H1 (cell line): ENCODE measurements at regions not wholly inside any gene's neighbourhood (a gene's known extent, or its start where the extent isn't known, plus 50 kb on each side); places are given as distances from the start of the nearest gene placed in this dataset.

Experiments
- CTCF ChIA-PET: fragments of 300-600 bp; sonication (Branson Sonifier 250); formaldehyde crosslinking; loops from one replicate; lab custom pipeline; 2021; ENCODE audit not compliant: partially characterized antibody; lab: Charles Lee
- POLR2A ChIA-PET: fragments of 300-600 bp; sonication (Branson Sonifier 250); formaldehyde crosslinking; loops from one replicate; lab custom pipeline; 2021; ENCODE audit warnings: inconsistent platforms; ENCODE audit not compliant: partially characterized antibody; lab: Charles Lee
- DNase-seq, 2 experiments: peaks; one replicate each; pipeline versions ENCODE4 v3.0.0 to v3.0.0-alpha.2; 2010 to 2022; ENCODE audit warnings: low spot score in 2 of 2, low read depth in 1 of 2, mixed read lengths in 1 of 2
- FAIRE-seq: peaks from 2 replicates; lab custom pipeline; 2011; peaks lifted over from hg19 to GRCh38; lab: Jason Lieb, UNC
- H2AFZ ChIP-seq: 2 replicates; pipeline ENCODE4 v1.8.1; 2012; ENCODE audit warnings: low read length, inconsistent platforms
- H2AK5ac ChIP-seq: 2 replicates; pipeline ENCODE4 v1.6.1; 2013; ENCODE audit warnings: low read depth, low read length
- H2BK120ac ChIP-seq: replicated peaks from 2 replicates; pipeline ENCODE3; 2013; ENCODE audit warnings: low read depth, low read length, inconsistent platforms
- H2BK12ac ChIP-seq: 2 replicates; pipeline ENCODE4 v1.6.1; 2013; ENCODE audit warnings: low read depth, low read length
- H2BK15ac ChIP-seq: 2 replicates; pipeline ENCODE4 v1.6.1; 2013; ENCODE audit warnings: low read length
- H2BK20ac ChIP-seq: 2 replicates; pipeline ENCODE4 v1.6.1; 2013; ENCODE audit warnings: low read length
- H2BK5ac ChIP-seq: 2 replicates; pipeline ENCODE4 v1.6.1; 2013; ENCODE audit warnings: low read depth, low read length
- H3K14ac ChIP-seq: 2 replicates; pipeline ENCODE4 v1.6.1; 2013; ENCODE audit warnings: inconsistent platforms; ENCODE audit not compliant: insufficient read length
- H3K18ac ChIP-seq: 2 replicates; pipeline ENCODE4 v1.6.1; 2013; ENCODE audit warnings: low read length; ENCODE audit errors: extremely low read depth
- H3K23ac ChIP-seq: 2 replicates; pipeline ENCODE4 v1.6.1; 2013; ENCODE audit warnings: inconsistent platforms; ENCODE audit not compliant: insufficient read length
- H3K23me2 ChIP-seq: 2 replicates; pipeline ENCODE4 v1.6.1; 2013; ENCODE audit warnings: low read depth, low read length
- H3K27ac ChIP-seq: 2 replicates; pipeline ENCODE4 v1.6.1; 2011; ENCODE audit warnings: low read depth, low read length, inconsistent platforms
- H3K27me3 ChIP-seq, 4 experiments: replicated peaks in 1 of 4; 1 replicate in 1 of 4; 2 replicates in 3 of 4; pipeline versions ENCODE4 v1.6.1 to v1.8.1; 2011 to 2013; ENCODE audit warnings: low read length in 3 of 4, mild to moderate bottlenecking in 3 of 4, inconsistent platforms in 2 of 4, mixed read lengths in 2 of 4, moderate library complexity in 1 of 4; ENCODE audit not compliant: control insufficient read depth in 3 of 4, insufficient read depth in 3 of 4; ENCODE audit errors: extremely low read depth in 1 of 4
- H3K36me3 ChIP-seq, 4 experiments: 2 replicates each; pipeline versions ENCODE4 v1.6.1 to v1.8.1; 2011 to 2013; ENCODE audit warnings: mild to moderate bottlenecking in 4 of 4, low read length in 3 of 4, moderate library complexity in 2 of 4, control low read depth in 1 of 4, inconsistent platforms in 1 of 4; ENCODE audit not compliant: insufficient read depth in 4 of 4, control insufficient read depth in 2 of 4
- H3K4ac ChIP-seq: replicated peaks from 2 replicates; pipeline ENCODE3; 2013; ENCODE audit warnings: low read length, low read depth, mixed read lengths, inconsistent platforms; ENCODE audit not compliant: insufficient read length
- H3K4me1 ChIP-seq, 4 experiments: replicated peaks in 1 of 4; 1 replicate in 1 of 4; 2 replicates in 3 of 4; pipeline versions ENCODE4 v1.6.1 to v1.8.1; 2011 to 2013; ENCODE audit warnings: low read length in 3 of 4, inconsistent platforms in 2 of 4, mixed read lengths in 1 of 4; ENCODE audit not compliant: insufficient read depth in 4 of 4, control insufficient read depth in 3 of 4
- H3K4me2 ChIP-seq, 2 experiments: 2 replicates each; pipeline versions ENCODE4 v1.6.1 to v1.8.1; 2011 to 2013; ENCODE audit warnings: low read depth in 2 of 2, low read length in 2 of 2, control low read depth in 1 of 2, inconsistent platforms in 1 of 2, mild to moderate bottlenecking in 1 of 2; ENCODE audit not compliant: insufficient read depth in 1 of 2
- H3K4me3 ChIP-seq, 4 experiments: fragments of 200-600, 300-600 bp in 1 of 4; sonication (generic), shearing (Covaris generic), sonication (Bioruptor Twin) in 1 of 4; 2 replicates each; pipeline versions ENCODE4 v1.5.1 to v1.8.1; 2011 to 2016; ENCODE audit warnings: low read length in 4 of 4, low read depth in 3 of 4, control low read depth in 2 of 4, inconsistent platforms in 2 of 4, mild to moderate bottlenecking in 2 of 4, mixed read lengths in 1 of 4, moderate library complexity in 1 of 4; ENCODE audit not compliant: insufficient read depth in 2 of 4; ENCODE audit errors: extremely low read depth in 1 of 4
- H3K56ac ChIP-seq: replicated peaks from 2 replicates; pipeline ENCODE3; 2013; ENCODE audit warnings: low read depth, mild to moderate bottlenecking, mixed read lengths, low read length, inconsistent platforms; ENCODE audit not compliant: insufficient read length
- H3K79me1 ChIP-seq: 2 replicates; pipeline ENCODE4 v1.6.1; 2013; ENCODE audit warnings: low read depth, low read length, control low read depth
- H3K79me2 ChIP-seq, 2 experiments: 2 replicates each; pipeline versions ENCODE4 v1.6.1 to v1.8.1; 2012 to 2013; ENCODE audit warnings: low read length in 2 of 2, mild to moderate bottlenecking in 2 of 2, inconsistent platforms in 1 of 2; ENCODE audit not compliant: insufficient read depth in 2 of 2, control insufficient read depth in 1 of 2
- H3K9ac ChIP-seq, 4 experiments: replicated peaks in 1 of 4; 1 replicate in 1 of 4; 2 replicates in 3 of 4; pipeline versions ENCODE4 v1.6.1 to v1.8.1; 2011 to 2013; ENCODE audit warnings: low read depth in 3 of 4, low read length in 3 of 4, control low read depth in 2 of 4, mild to moderate bottlenecking in 2 of 4, moderate library complexity in 2 of 4, inconsistent platforms in 1 of 4; ENCODE audit errors: extremely low read depth in 1 of 4
- H3K9me3 ChIP-seq, 2 experiments: 2 replicates each; pipeline versions ENCODE4 v1.6.1 to v1.8.1; 2012 to 2013; ENCODE audit warnings: mild to moderate bottlenecking in 2 of 2, moderate library complexity in 2 of 2, control low read depth in 1 of 2, inconsistent platforms in 1 of 2, low read depth in 1 of 2, low read length in 1 of 2, mixed read lengths in 1 of 2; ENCODE audit not compliant: insufficient read depth in 2 of 2
- H4K20me1 ChIP-seq, 2 experiments: replicated peaks in 1 of 2; 2 replicates each; pipeline versions ENCODE3 to v1.8.1; 2011 to 2013; ENCODE audit warnings: inconsistent platforms in 2 of 2, low read length in 2 of 2, mild to moderate bottlenecking in 1 of 2; ENCODE audit not compliant: insufficient read depth in 2 of 2, control insufficient read depth in 1 of 2
- H4K5ac ChIP-seq: 2 replicates; pipeline ENCODE4 v1.6.1; 2013; ENCODE audit warnings: low read length, low read depth, mixed read lengths, inconsistent platforms; ENCODE audit not compliant: insufficient read length
- H4K8ac ChIP-seq: 2 replicates; pipeline ENCODE4 v1.8.0; 2013; ENCODE audit warnings: mild to moderate bottlenecking, moderate library complexity, low read length, inconsistent platforms; ENCODE audit not compliant: insufficient read depth; ENCODE audit errors: extremely low read depth
- H4K91ac ChIP-seq: replicated peaks from 2 replicates; pipeline ENCODE3; 2013; ENCODE audit warnings: low read length, mixed read lengths, inconsistent platforms; ENCODE audit not compliant: insufficient read length
- CBX8 ChIP-seq: fragments of 300-800, 300-1000 bp; sonication (generic); IDR thresholded peaks from 2 replicates; pipeline ENCODE4 v1.7.1; 2016; ENCODE audit warnings: low read depth, low read length, borderline replicate concordance
- CHD1 ChIP-seq: IDR thresholded peaks from 2 replicates; pipeline ENCODE4 v1.6.1; 2012; ENCODE audit warnings: low read depth, low read length, improper control_type of control experiment
- KDM4A ChIP-seq: IDR thresholded peaks from one replicate; pipeline ENCODE4 v1.7.1; 2012; ENCODE audit warnings: low read depth, mild to moderate bottlenecking, moderate library complexity, low read length, inconsistent platforms; ENCODE audit not compliant: severe bottlenecking
- MAFK ChIP-seq: IDR thresholded peaks from 2 replicates; pipeline ENCODE4 v1.6.1; 2012; ENCODE audit warnings: low read depth, mild to moderate bottlenecking, improper control_type of control experiment, low read length
- SAP30 ChIP-seq: fragments of 300-600 bp; sonication (generic); IDR thresholded peaks from 2 replicates; pipeline ENCODE4 v1.7.1; 2012; ENCODE audit warnings: low read length, moderate library complexity, mild to moderate bottlenecking, inconsistent platforms; ENCODE audit not compliant: insufficient read depth, insufficient replicate concordance
- SIN3A ChIP-seq, 2 experiments: IDR thresholded peaks in 1 of 2; conservative IDR thresholded peaks in 1 of 2; 2 replicates each; pipeline ENCODE4 v1.6.1; 2011 to 2012; ENCODE audit warnings: low read length in 2 of 2, improper control_type of control experiment in 1 of 2, low read depth in 1 of 2, mild to moderate bottlenecking in 1 of 2
- TBP ChIP-seq: IDR thresholded peaks from 2 replicates; pipeline ENCODE4 v1.6.1; 2011; ENCODE audit warnings: low read depth, low read length, improper control_type of control experiment
- TCF12 ChIP-seq: IDR thresholded peaks from 2 replicates; pipeline ENCODE4 v1.6.1; 2011; ENCODE audit warnings: low read depth, mild to moderate bottlenecking, low read length
- WGBS, 2 experiments: shearing (Covaris generic) in 1 of 2; methylation state at CpG; one replicate each; pipeline versions ENCODE4 v1.1.6 to v1.1.7; 2013 to 2015; ENCODE audit warnings: low lambda C conversion rate in 2 of 2, mixed read lengths in 2 of 2, inconsistent platforms in 1 of 2, low coverage in 1 of 2, missing lambda C conversion rate in 1 of 2; ENCODE audit not compliant: insufficient replicate concordance in 2 of 2, insufficient coverage in 1 of 2, insufficient read length in 1 of 2; ENCODE audit errors: extremely low coverage in 1 of 2, missing lambda C conversion rate in 1 of 2; 5-methylcytosine and 5-hydroxymethylcytosine counted together
- TF ChIP-seq, protein P1 (sequence below): IDR thresholded peaks from 2 replicates; pipeline ENCODE4 v1.6.1; 2011; ENCODE audit warnings: low read length, improper control_type of control experiment

DNA sequence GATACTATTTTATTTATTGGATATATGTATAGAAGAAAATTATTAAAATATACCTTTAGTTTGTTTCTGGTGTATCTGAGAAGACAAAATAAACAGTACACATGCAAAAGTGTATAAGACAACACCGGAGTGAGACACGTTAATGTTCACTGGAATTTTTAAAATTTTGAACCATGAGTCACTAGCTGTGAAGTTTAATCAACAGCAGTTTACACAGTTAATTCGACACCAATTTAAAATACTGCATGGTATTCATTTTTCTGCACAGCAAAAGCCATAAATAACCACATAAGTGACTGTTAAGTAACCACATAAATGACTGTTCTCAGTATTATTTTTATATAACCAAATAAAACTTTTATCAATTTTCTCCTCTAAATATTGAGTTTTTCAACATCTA lies 418.7 kb upstream of the NBEA start:
- H2BK120ac ChIP-seq: no peak overlapping the region
- H4K8ac ChIP-seq: no peak overlapping the region
- H3K36me3 ChIP-seq: no peaks in the 10 kb centered on the region
- no peaks in the 10 kb centered on the region for H3K4me1 ChIP-seq
- no peak overlapping the region for H3K27ac ChIP-seq
- no peak overlapping the region for H4K5ac ChIP-seq
- POLR2A ChIA-PET: no interaction called here
- peaks cover 0 to 1% (median 0%) of the 10 kb centered on the region in 4 experiments; a peak in 1 of 7 replicates for H3K27me3 ChIP-seq
- no peak overlapping the region for H2BK5ac ChIP-seq
- no peak overlapping the region for H4K91ac ChIP-seq
- H3K79me1 ChIP-seq: no peaks in the 10 kb centered on the region
- H2BK20ac ChIP-seq: no peak overlapping the region
- H3K4me3 ChIP-seq: no peak overlapping the region
- no peak overlapping the region for H2BK12ac ChIP-seq
- H3K4me2 ChIP-seq: no peak overlapping the region
- TF ChIP-seq TCF12 (no peak), TBP (no peak), KDM4A (no peak), CHD1 (no peak), CBX8 (no peak), SIN3A (conservative IDR thresholded peaks at IDR 0.05 in 1 of 2, IDR thresholded peaks at IDR 0.05 in 1 of 2; ENCODE audit: low read depth in 1 of 2, low read length in 2 of 2) (no peak), MAFK (no peak), SAP30 (no peak)
- TF ChIP-seq, protein P1, sequence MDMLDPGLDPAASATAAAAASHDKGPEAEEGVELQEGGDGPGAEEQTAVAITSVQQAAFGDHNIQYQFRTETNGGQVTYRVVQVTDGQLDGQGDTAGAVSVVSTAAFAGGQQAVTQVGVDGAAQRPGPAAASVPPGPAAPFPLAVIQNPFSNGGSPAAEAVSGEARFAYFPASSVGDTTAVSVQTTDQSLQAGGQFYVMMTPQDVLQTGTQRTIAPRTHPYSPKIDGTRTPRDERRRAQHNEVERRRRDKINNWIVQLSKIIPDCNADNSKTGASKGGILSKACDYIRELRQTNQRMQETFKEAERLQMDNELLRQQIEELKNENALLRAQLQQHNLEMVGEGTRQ: no peak
- CTCF ChIA-PET: no interaction called here
- H2AK5ac ChIP-seq: no peak overlapping the region
- WGBS, 2 experiments: 92% methylated on average over 3 of the region's 3 CpGs; no CpG with 5 or more reads in 1 of the 2 experiments
- no peak overlapping the region for H2AFZ ChIP-seq
- H3K23me2 ChIP-seq: no peaks in the 10 kb centered on the region
- H3K9ac ChIP-seq: no peak overlapping the region
- no peak overlapping the region for H3K18ac ChIP-seq
- H3K14ac ChIP-seq: no peak overlapping the region
- no peaks in the 10 kb centered on the region for H3K9me3 ChIP-seq
- H3K56ac ChIP-seq: no peak overlapping the region
- no peak for FAIRE-seq
- no peak overlapping the region for H2BK15ac ChIP-seq
- H3K4ac ChIP-seq: no peak overlapping the region
- no peaks in the 10 kb centered on the region for H3K79me2 ChIP-seq
- H3K23ac ChIP-seq: no peak overlapping the region
- no peaks in the 10 kb centered on the region for H4K20me1 ChIP-seq
- no peak for DNase-seq
